ENCODE measurements at regions not wholly inside any gene's neighbourhood (a gene's known extent, or its start where the extent isn't known, plus 50 kb on each side); places are given as distances from the start of the nearest gene placed in this dataset.
"Not testable (repeated sequence)": the region's sequence is repeated elsewhere in the genome, so short reads cannot be mapped to it uniquely, and the experiment has no call there.

DNA sequence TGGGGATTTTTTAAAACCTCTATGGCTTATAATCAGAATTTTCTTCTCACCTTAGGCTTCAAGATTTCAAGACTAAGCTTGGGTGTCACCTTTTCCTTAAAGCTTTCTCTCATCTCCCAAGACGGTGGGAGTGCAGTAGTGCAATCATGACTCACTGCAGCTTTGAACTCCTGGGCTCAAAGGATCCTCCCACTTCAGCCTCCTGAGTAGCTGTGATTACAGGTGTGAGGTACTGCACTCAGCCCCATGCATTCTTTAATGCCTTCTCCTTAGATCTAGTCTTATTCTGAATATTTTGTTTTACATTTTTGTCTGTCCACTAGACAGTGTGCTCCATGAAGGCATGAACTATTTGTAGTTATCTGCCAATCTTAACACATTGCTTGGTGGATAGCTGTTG is 55.7 kb upstream of the FAT3 start:
- DNase-seq (ENCODE audit: low spot score): no peak

GRCh38 chr11:92167571-92167970 is 57.0 kb upstream of the FAT3 start:
- DNase-seq (ENCODE audit: low spot score): no peak

- no peak for DNase-seq (ENCODE audit: low spot score)
Measured at GRCh38 chr11:92166335-92166734, 58.3 kb upstream of the FAT3 start.

- DNase-seq (ENCODE audit: low spot score): no peak
Measured at GRCh38 chr11:92163879-92164278, 60.7 kb upstream of the FAT3 start.

DNA sequence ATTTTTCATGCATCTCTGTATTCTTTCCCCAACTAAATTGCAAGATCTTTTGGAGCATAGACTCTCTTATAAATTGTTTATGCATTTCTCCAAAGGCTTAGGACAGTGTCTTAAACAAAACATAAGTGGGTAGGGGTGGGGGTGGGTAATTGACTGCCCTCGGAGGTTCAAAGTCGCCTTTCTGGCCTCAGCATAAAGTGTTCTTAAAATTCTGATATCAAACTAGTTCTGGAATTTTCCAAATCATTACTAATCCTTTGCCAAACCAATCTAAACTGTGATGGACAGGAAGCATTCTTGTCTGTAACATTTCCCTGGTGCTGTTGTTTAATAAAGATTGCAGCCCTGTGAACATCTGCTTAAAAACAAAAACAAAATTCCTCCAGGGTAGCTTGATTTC is 61.8 kb upstream of the FAT3 start:
- DNase-seq (ENCODE audit: low spot score): no peak

DNA sequence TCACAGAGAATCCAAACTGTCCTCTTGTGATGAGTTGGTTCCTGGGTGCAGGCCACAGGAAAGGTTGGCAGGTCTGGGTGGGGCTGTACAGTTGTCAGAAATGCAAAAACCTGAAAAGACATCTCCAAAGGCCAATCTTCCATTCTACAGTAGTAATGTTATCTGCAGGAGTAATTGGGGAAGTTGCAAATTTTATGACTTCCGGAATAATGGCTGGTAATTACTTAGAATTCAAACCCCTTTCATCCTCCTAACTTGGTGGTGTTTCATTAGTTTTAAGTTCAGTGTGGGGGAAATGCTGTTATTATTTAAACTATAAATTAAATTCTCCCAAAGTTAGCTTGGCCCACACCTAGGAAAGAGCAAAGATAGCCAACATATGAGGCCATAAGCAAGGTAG is 64.7 kb upstream of the FAT3 start:
- DNase-seq (ENCODE audit: low spot score): no peak

- not testable (repeated sequence) for DNase-seq (ENCODE audit: low spot score)
Measured at GRCh38 chr11:92157390-92157789, 67.2 kb upstream of the FAT3 start.

DNA sequence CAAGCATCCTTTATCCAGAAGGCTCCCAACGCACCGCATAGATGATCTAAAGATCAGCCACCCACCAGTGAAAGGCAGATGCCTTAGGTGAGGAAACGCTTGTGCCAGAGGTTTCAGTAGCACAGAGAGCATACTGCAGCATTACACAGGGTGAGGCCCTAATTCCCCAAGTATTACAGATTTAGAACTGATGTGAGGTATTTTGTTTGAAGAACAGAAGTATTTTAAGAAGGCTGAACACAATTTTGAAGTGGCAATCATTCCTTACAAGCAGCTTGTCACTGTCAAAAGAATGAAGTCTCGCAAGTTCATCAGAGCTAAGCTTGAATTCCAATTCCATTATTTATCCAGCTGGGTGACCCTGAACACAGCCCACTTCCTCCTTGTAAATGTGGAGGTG is 70.0 kb upstream of the FAT3 start:
- DNase-seq (ENCODE audit: low spot score): no peak

- no peak for DNase-seq (ENCODE audit: low spot score)
Measured at GRCh38 chr11:92154110-92154509, 70.5 kb upstream of the FAT3 start.

DNA sequence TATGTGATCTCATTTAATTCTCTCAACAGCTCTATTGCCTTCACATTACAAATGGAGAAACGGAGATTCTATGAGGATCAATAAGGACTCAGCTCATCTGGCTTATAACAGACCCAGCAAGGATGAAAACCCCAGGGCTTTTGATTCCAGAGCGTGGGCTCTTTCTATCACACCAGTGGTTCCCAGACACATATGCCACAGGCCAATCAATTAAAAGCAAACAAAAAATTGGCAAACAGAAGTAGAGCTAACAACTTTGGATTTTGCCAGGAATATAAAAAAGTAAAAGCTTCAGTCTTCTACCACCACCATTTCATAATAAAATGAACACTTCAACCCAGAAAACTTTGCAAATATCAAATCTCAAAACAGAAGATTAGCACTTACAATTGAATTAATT is 71.1 kb upstream of the FAT3 start:
- DNase-seq (ENCODE audit: low spot score): no peak

DNA sequence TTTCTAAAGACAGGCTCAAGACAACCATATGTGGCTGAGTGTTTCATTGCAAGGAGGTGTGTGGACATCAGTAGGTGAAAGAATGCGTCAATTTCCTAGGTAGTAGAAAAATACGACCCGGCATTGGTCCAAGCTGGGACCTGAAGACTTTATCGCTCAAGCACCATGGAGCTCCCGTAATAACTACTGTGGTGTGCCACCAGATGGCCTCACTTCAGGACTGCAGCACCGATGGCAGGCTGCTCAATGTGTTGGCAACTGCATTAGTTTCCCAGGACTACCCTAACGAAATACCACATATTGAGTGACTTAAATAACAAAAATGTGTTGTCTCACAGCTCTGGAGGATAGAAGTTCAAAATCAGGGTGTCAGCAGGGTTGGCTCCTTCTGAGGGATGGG is 72.4 kb upstream of the FAT3 start:
- no peak for DNase-seq (ENCODE audit: low spot score)

GRCh38 chr11:92149996-92150395 is 74.6 kb upstream of the FAT3 start:
- DNase-seq (ENCODE audit: low spot score): no peak

GRCh38 chr11:92141725-92142124 is 82.9 kb upstream of the FAT3 start:
- DNase-seq (ENCODE audit: low spot score): no peak

DNA sequence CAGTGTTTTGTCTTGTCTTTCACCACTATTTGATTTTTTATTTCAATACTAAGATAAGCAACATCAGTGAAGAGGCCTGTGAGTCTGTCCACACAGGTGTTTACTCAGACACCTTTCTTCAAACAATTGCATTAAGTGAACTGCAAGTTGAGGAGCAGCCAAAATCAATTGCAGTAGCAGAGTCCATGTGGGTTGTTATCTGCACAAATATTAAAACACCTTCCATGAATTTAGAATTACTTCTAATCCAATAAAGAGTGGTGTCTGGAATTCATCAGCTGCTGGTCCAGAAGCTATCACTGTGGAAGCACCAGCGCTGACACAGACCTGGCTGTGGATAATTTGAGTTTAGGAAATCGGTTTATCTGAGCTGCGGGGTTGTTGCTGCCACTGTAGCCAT is 83.5 kb upstream of the FAT3 start:
- DNase-seq (ENCODE audit: low spot score): no peak

DNA sequence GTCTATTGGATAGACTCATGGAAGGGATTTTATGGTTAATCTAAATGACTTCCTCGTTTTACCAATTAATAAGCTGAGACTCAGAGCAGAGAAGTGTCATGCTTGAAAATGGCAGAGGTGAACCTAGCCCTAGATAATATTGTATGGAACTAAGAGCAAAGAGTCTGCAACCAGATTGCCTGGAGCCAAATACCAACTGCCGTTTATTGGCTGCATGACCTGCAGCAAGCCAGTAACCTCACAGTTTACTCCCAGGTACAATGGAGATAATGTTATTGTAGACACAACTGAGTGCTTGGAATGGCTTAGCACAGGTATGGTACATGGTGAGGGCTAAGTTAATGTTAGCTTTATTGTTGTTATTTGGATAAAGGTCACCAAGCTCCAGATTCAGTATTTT is 84.6 kb upstream of the FAT3 start:
- no peak for DNase-seq (ENCODE audit: low spot score)

GRCh38 chr11:92138296-92138695 is 86.3 kb upstream of the FAT3 start:
- DNase-seq (ENCODE audit: low spot score): no peak

- DNase-seq (ENCODE audit: low spot score): no peak
Measured at GRCh38 chr11:92137747-92138146, 86.9 kb upstream of the FAT3 start.

- no peak for DNase-seq (ENCODE audit: low spot score)
Measured at GRCh38 chr11:92136797-92137196, 87.8 kb upstream of the FAT3 start.

GRCh38 chr11:92131289-92131865 is 93.2 kb upstream of the FAT3 start:
- DNase-seq (ENCODE audit: low spot score): peak; percentile 76

DNA sequence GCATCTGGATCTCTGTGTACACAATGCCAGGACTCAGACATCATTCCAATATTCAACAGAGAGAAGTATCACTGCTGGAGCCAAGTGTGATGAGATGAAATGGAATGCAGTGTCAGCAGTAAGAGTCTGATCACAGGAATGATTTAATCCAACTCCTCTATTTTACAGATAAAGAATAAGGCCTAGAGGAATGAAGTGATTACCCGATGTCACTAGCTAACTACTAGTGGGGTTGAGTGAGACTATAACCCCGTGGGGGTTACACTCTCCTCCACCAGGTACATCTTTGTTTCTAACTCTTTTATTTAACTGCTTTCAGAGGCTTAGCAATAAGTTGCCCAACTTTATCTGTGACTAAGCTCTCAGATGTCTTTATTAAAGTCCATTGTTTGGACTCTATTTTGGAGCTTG is 94.2 kb upstream of the FAT3 start:
- DNase-seq (ENCODE audit: low spot score): no peak

GRCh38 chr11:92129811-92130210 is 94.8 kb upstream of the FAT3 start:
- DNase-seq (ENCODE audit: low spot score): no peak

DNA sequence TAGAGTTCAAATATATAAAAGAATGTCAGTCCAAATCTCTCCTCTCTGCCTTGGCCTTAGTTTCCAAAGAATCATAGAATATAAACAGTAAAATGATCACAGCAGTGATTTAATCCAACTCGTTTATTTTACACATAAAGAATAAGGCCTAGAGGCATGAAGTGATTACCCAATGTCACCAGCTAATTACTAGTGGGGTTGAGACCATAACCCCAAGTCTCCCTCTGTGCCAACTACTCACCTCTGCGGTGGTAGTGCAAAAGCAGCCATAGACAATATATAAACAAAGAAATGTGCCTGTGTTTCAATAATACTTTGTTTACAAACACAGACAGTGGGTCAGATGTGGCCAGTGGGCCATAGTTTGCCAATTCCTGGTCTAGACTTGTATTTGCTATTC is 96.6 kb upstream of the FAT3 start:
- no peak for DNase-seq (ENCODE audit: low spot score)

- no peak for DNase-seq (ENCODE audit: low spot score)
Measured at GRCh38 chr11:92125321-92125720, 99.3 kb upstream of the FAT3 start.

DNA sequence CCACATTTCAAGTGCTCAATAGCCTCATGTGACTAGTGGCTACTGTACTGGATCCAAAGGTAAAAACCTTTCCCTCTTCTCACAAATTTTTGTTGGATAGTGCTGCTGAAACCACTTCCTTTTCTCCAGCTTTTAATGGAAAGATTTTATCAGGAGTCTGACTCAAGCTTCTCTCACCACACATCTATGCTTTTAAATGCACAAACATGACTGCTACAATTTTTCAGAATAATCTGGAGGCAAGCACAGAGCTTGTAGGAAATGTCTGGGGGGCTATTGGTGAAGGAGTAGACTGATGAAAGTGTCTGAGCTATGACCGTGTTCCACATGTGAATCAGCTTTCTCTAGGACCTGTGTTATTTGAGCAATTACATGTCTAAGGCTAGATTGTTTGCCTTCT is 101.1 kb upstream of the FAT3 start:
- peak; percentile 40 for DNase-seq (ENCODE audit: low spot score)

DNA sequence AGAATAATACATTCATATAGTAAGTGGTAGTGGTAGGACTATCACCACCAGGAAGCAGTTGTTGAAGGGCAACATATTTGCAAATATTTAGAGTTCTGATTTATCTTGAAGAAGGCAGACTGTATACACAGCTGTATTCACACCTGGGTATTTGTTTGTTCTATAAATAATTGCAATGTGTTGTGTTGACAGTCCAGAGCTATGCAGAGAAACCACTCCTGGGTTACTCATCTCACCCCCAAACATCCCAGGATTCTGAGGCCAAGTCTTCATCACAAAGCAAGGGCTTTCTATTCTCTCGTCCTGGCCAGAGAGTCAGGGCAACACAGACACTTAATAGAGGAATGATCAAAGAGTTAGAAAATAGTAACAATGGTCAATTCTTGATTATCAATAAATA is 102.1 kb upstream of the FAT3 start:
- DNase-seq (ENCODE audit: low spot score): no peak
